Stimulated activated CD4-positive, alpha-beta T cell treated with anti-CD3 and anti-CD28 coated beads, Interleukin-15, amount 100 ng/mL, for 48 hours (primary cell): ENCODE measurements at regions not wholly inside any gene's neighbourhood (a gene's known extent, or its start where the extent isn't known, plus 50 kb on each side); places are given as distances from the start of the nearest gene placed in this dataset.
"Not testable (repeated sequence)": the region's sequence is repeated elsewhere in the genome, so short reads cannot be mapped to it uniquely, and the experiment has no call there.

Source experiments
- DNase-seq, 2 donors: peaks; one replicate each; pipeline ENCODE4 v3.0.0-alpha.2; 2020; ENCODE audit warnings: low read depth in 2 of 2

GRCh38 chr17:72472106-72472505 is 351.3 kb downstream of the SOX9 start:
- DNase-seq = no peak

- DNase-seq = not testable (repeated sequence)
These were observed 352.1 kb downstream of the SOX9 start for GRCh38 chr17:72472853-72473390.

- no peak for DNase-seq
These were observed 353.4 kb downstream of the SOX9 start for GRCh38 chr17:72474243-72474642.

GRCh38 chr17:72474719-72475477 is 354.1 kb downstream of the SOX9 start:
- DNase-seq = no peak

- no peak for DNase-seq
These were observed 355.3 kb downstream of the SOX9 start for GRCh38 chr17:72476134-72476533.

GRCh38 chr17:72476575-72476986 is 355.8 kb downstream of the SOX9 start:
- no peak for DNase-seq

GRCh38 chr17:72477491-72477890 is 356.7 kb downstream of the SOX9 start:
- DNase-seq = no peak

- no peak for DNase-seq
These were observed 358.3 kb downstream of the SOX9 start for GRCh38 chr17:72479113-72479512.

GRCh38 chr17:72481572-72481971 is 360.8 kb downstream of the SOX9 start:
- no peak for DNase-seq

- DNase-seq = no peak
These were observed 364.8 kb downstream of the SOX9 start for GRCh38 chr17:72485596-72485995.

GRCh38 chr17:72486806-72487205 is 366.0 kb downstream of the SOX9 start:
- no peak for DNase-seq

- no peak for DNase-seq
These were observed 367.1 kb downstream of the SOX9 start for GRCh38 chr17:72487731-72488494.

GRCh38 chr17:72488555-72489271 is 367.9 kb downstream of the SOX9 start:
- DNase-seq = no peak

GRCh38 chr17:72489272-72489641 is 368.4 kb downstream of the SOX9 start:
- no peak for DNase-seq

- no peak for DNase-seq
These were observed 370.3 kb downstream of the SOX9 start for GRCh38 chr17:72491102-72491501.

- DNase-seq = no peak
These were observed 371.7 kb downstream of the SOX9 start for GRCh38 chr17:72492494-72492893.

- DNase-seq = no peak
These were observed 372.1 kb downstream of the SOX9 start for GRCh38 chr17:72492941-72493340.

GRCh38 chr17:72494566-72494965 is 373.7 kb downstream of the SOX9 start:
- DNase-seq = no peak

- no peak for DNase-seq
These were observed 375.6 kb downstream of the SOX9 start for GRCh38 chr17:72496461-72496860.

GRCh38 chr17:72497915-72498314 is 377.1 kb downstream of the SOX9 start:
- DNase-seq = no peak

GRCh38 chr17:72498364-72499210 is 377.8 kb downstream of the SOX9 start:
- DNase-seq = no peak
